ENCODE measurements at regions not wholly inside any gene's neighbourhood (a gene's known extent, or its start where the extent isn't known, plus 50 kb on each side); places are given as distances from the start of the nearest gene placed in this dataset.

GRCh38 chr6:6835223-6835503 is 246.6 kb downstream of the LY86 start:
- Histone ChIP-seq H3K9ac (ENCODE audit: insufficient read depth, low read length, poor library complexity, severe bottlenecking) (no peak overlapping the region), H3K79me2 (ENCODE audit: insufficient read depth, low read length) (no peaks in the 10 kb centered on the region), H2AFZ (ENCODE audit: insufficient read depth, low read depth, low read length, poor library complexity, severe bottlenecking) (no peak overlapping the region), H3K27ac (ENCODE audit: low read depth in 1 of 2, low read length in 2 of 2) (no peak overlapping the region), H4K20me1 (ENCODE audit: insufficient read depth, low read length) (no peaks in the 10 kb centered on the region), H3K4me1 (ENCODE audit: control insufficient read depth in 1 of 2, insufficient read depth in 2 of 2, low read length in 2 of 2) (peaks cover 14 to 19% of the 10 kb centered on the region in 2 donors), H3K4me2 (replicated peaks; ENCODE audit: extremely low read depth, low read length, poor library complexity, severe bottlenecking) (no peak overlapping the region), H3K9me3 (replicated peaks in 1 of 2; ENCODE audit: control insufficient read depth in 1 of 2, insufficient read depth in 1 of 2, low read length in 2 of 2) (no peaks in the 10 kb centered on the region), H3K27me3 (ENCODE audit: control insufficient read depth in 2 of 2, insufficient read depth in 2 of 2, low read length in 2 of 2) (no peaks in the 10 kb centered on the region), H3K36me3 (replicated peaks in 1 of 2; ENCODE audit: control insufficient read depth in 1 of 2, insufficient read depth in 2 of 2, low read length in 2 of 2) (no peaks in the 10 kb centered on the region), H3K4me3 (replicated peaks in 1 of 3; ENCODE audit: low read depth in 2 of 3, low read length in 3 of 3) (no peak overlapping the region)
- Mint-ChIP-seq H3K36me3 (peaks cover 0 to 4% of the 10 kb centered on the region in 2 donors), H3K4me3 (no peak overlapping the region), H3K4me1 (peaks cover 26% of the 10 kb centered on the region), H3K27ac (no peak overlapping the region), H3K9me3 (peaks cover 0 to 2% (median 0%) of the 10 kb centered on the region in 7 donors), H3K27me3 (ENCODE audit: low read depth in 3 of 3) (peaks cover 0 to 2% (median 0%) of the 10 kb centered on the region in 3 donors)
- TF ChIP-seq CTCF (IDR thresholded peaks at IDR 0.05) = no peak
- no CpG with 5 or more reads among the region's 1 CpG for WGBS (ENCODE audit: insufficient coverage)
- DNase-seq = no peak
- intact Hi-C loops (cut with micrococcal nuclease) = no loop called here

GRCh38 chr6:6836609-6837406 is 248.3 kb downstream of the LY86 start:
- no peak overlapping the region for H3K4me3 ChIP-seq (replicated peaks in 1 of 3; ENCODE audit: low read depth in 2 of 3, low read length in 3 of 3)
- DNase-seq = no peak
- H3K79me2 ChIP-seq (ENCODE audit: insufficient read depth, low read length) = no peaks in the 10 kb centered on the region
- Mint-ChIP-seq H3K4me3 (no peak overlapping the region), H3K36me3 (peaks cover 0 to 4% of the 10 kb centered on the region in 2 donors), H3K9me3 (peaks cover 0 to 2% (median 0%) of the 10 kb centered on the region in 7 donors), H3K27me3 (ENCODE audit: low read depth in 3 of 3) (peaks cover 0 to 5% (median 0%) of the 10 kb centered on the region in 3 donors), H3K4me1 (peaks cover 40% of the 10 kb centered on the region), H3K27ac (no peak overlapping the region)
- H3K4me2 ChIP-seq (replicated peaks; ENCODE audit: extremely low read depth, low read length, poor library complexity, severe bottlenecking) = no peak overlapping the region
- H3K4me1 ChIP-seq (ENCODE audit: control insufficient read depth in 1 of 2, insufficient read depth in 2 of 2, low read length in 2 of 2) = peaks cover 28 to 32% of the 10 kb centered on the region in 2 donors
- 65% methylated on average over 2 of the region's 3 CpGs for WGBS (ENCODE audit: insufficient coverage)
- no peaks in the 10 kb centered on the region for H3K36me3 ChIP-seq (replicated peaks in 1 of 2; ENCODE audit: control insufficient read depth in 1 of 2, insufficient read depth in 2 of 2, low read length in 2 of 2)
- no peak overlapping the region for H3K9ac ChIP-seq (ENCODE audit: insufficient read depth, low read length, poor library complexity, severe bottlenecking)
- no peak overlapping the region for H3K27ac ChIP-seq (ENCODE audit: low read depth in 1 of 2, low read length in 2 of 2)
- no peaks in the 10 kb centered on the region for H3K9me3 ChIP-seq (replicated peaks in 1 of 2; ENCODE audit: control insufficient read depth in 1 of 2, insufficient read depth in 1 of 2, low read length in 2 of 2)
- no peaks in the 10 kb centered on the region for H3K27me3 ChIP-seq (ENCODE audit: control insufficient read depth in 2 of 2, insufficient read depth in 2 of 2, low read length in 2 of 2)
- no peak overlapping the region for H2AFZ ChIP-seq (ENCODE audit: insufficient read depth, low read depth, low read length, poor library complexity, severe bottlenecking)
- TF ChIP-seq CTCF (IDR thresholded peaks at IDR 0.05) = no peak
- intact Hi-C loops (cut with micrococcal nuclease) = no loop called here
- no peaks in the 10 kb centered on the region for H4K20me1 ChIP-seq (ENCODE audit: insufficient read depth, low read length)

All from CD14-positive monocyte (primary cell).